GM18508 (cell line): ENCODE measurements at regions not wholly inside any gene's neighbourhood (a gene's known extent, or its start where the extent isn't known, plus 50 kb on each side); places are given as distances from the start of the nearest gene placed in this dataset.
"Not testable (repeated sequence)": the region's sequence is repeated elsewhere in the genome, so short reads cannot be mapped to it uniquely, and the experiment has no call there.

Source experiments
- ATAC-seq: cut with Tn5 transposase; IDR thresholded peaks from one replicate; pipeline ENCODE4 v1.9.1; 2021; ENCODE audit warnings: moderate number of reproducible peaks; ENCODE audit not compliant: insufficient read depth, unreplicated experiment

GRCh38 chr13:85148009-85148408 lies 651.2 kb downstream of the SLITRK6 start:
- no peak for ATAC-seq

- ATAC-seq: no peak
Measured at GRCh38 chr13:85142351-85142927, 656.8 kb downstream of the SLITRK6 start.

GRCh38 chr13:85141401-85141800 lies 657.8 kb downstream of the SLITRK6 start:
- ATAC-seq: no peak

- ATAC-seq: no peak
Measured at GRCh38 chr13:85140192-85140591, 659.0 kb downstream of the SLITRK6 start.

- no peak for ATAC-seq
Measured at GRCh38 chr13:85137516-85137915, 661.7 kb downstream of the SLITRK6 start.

GRCh38 chr13:85132986-85133385 lies 666.2 kb downstream of the SLITRK6 start:
- ATAC-seq: no peak

- ATAC-seq: not testable (repeated sequence)
Measured at GRCh38 chr13:85123501-85123900, 675.7 kb downstream of the SLITRK6 start.

GRCh38 chr13:85108356-85108755 lies 690.9 kb downstream of the SLITRK6 start:
- ATAC-seq: no peak

GRCh38 chr13:85099245-85099644 lies 700.0 kb downstream of the SLITRK6 start:
- no peak for ATAC-seq

- no peak for ATAC-seq
Measured at GRCh38 chr13:85095418-85096272, 703.6 kb downstream of the SLITRK6 start.

- ATAC-seq: no peak
Measured at GRCh38 chr13:85093808-85094207, 705.4 kb downstream of the SLITRK6 start.

- ATAC-seq: no peak
Measured at GRCh38 chr13:85091631-85092234, 707.5 kb downstream of the SLITRK6 start.

- ATAC-seq: no peak
Measured at GRCh38 chr13:85089186-85089585, 710.0 kb downstream of the SLITRK6 start.

GRCh38 chr13:85080691-85081090 lies 718.5 kb downstream of the SLITRK6 start:
- no peak for ATAC-seq

- ATAC-seq: no peak
Measured at GRCh38 chr13:85076343-85076742, 722.9 kb downstream of the SLITRK6 start.

GRCh38 chr13:85074543-85075313 lies 724.5 kb downstream of the SLITRK6 start:
- no peak for ATAC-seq

- ATAC-seq: no peak
Measured at GRCh38 chr13:85068231-85068630, 731.0 kb downstream of the SLITRK6 start.

- no peak for ATAC-seq
Measured at GRCh38 chr13:85040215-85040614, 759.0 kb downstream of the SLITRK6 start.

GRCh38 chr13:85031771-85032170 lies 767.4 kb downstream of the SLITRK6 start:
- ATAC-seq: no peak

GRCh38 chr13:85028035-85028434 lies 771.2 kb downstream of the SLITRK6 start:
- ATAC-seq: no peak

GRCh38 chr13:85019121-85019520 lies 780.1 kb downstream of the SLITRK6 start:
- ATAC-seq: no peak
